GM06990 (cell line): ENCODE measurements at regions not wholly inside any gene's neighbourhood (a gene's known extent, or its start where the extent isn't known, plus 50 kb on each side); places are given as distances from the start of the nearest gene placed in this dataset.

Source experiments
- DNase-seq: peaks from one replicate; pipeline ENCODE4 v3.0.0-alpha.2; 2011; ENCODE audit not compliant: insufficient read length; ENCODE audit errors: extremely low read depth
- H3K27me3 ChIP-seq: replicated peaks from 2 replicates; pipeline ENCODE4 v1.6.0; 2011; ENCODE audit warnings: low read length; ENCODE audit not compliant: control insufficient read depth, insufficient read depth
- H3K36me3 ChIP-seq: 2 replicates; pipeline ENCODE4 v1.5.1; 2011; ENCODE audit warnings: low read length; ENCODE audit not compliant: control insufficient read depth, insufficient read depth
- H3K4me3 ChIP-seq: replicated peaks from 2 replicates; pipeline ENCODE4 v1.5.1; 2011; ENCODE audit warnings: low read depth, mild to moderate bottlenecking, control low read depth, low read length
- CTCF ChIP-seq: IDR thresholded peaks from 2 replicates; pipeline ENCODE4 v1.5.1; 2011; ENCODE audit warnings: low read length, control low read depth, mild to moderate bottlenecking, inconsistent platforms; ENCODE audit not compliant: insufficient read depth, poor library complexity, severe bottlenecking

GRCh38 chrX:117768861-117769604 lies 347.6 kb downstream of the KLHL13 start:
- Histone ChIP-seq H3K36me3 (no peaks in the 10 kb centered on the region), H3K27me3 (no peaks in the 10 kb centered on the region), H3K4me3 (no peak overlapping the region)
- no peak for DNase-seq
- TF ChIP-seq CTCF, result no peak

GRCh38 chrX:117765211-117765610 lies 351.4 kb downstream of the KLHL13 start:
- DNase-seq, result no peak
- H3K4me3 ChIP-seq, result no peak overlapping the region
- H3K27me3 ChIP-seq, result no peaks in the 10 kb centered on the region
- no peaks in the 10 kb centered on the region for H3K36me3 ChIP-seq
- no peak for TF ChIP-seq CTCF

DNA sequence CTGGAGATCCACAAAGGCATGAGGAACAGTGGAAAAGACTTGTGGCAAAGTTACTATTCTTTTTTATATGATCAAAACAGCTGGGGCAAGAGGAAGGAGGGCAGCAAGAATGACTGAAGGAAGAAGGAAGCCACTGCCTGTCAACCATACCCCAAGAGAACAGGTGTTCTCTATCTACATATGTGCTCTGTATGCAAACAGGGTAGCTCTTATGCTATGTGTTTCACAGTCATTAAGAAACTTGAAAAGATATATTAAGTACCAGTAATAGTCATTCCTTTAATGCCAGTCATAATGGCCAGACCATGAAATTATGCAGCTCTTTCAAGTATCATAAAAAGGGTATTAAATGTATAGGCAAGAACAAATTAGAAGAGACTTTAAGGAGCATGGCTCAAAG lies 363.9 kb downstream of the KLHL13 start:
- H3K27me3 ChIP-seq, result no peaks in the 10 kb centered on the region
- no peak overlapping the region for H3K4me3 ChIP-seq
- no peak for TF ChIP-seq CTCF
- no peaks in the 10 kb centered on the region for H3K36me3 ChIP-seq
- peak; percentile 42 for DNase-seq

DNA sequence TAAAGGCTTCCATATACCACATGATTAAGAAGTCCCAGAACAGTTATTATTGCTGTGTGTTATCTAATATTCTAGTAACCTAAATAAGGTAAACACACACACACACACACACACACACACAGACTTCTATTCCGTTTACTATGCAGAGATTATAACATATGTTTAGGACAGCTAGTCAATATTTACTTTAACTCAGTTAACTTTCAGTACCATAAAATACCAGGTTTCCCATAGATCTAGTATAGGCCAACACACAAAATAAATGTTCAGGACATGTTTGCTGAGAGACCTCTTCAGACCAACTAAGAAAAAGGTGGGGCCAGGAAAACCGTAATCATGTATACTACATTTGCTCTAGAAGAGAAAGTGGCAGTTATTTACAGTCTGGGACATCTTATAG lies 365.5 kb downstream of the KLHL13 start:
- no peaks in the 10 kb centered on the region for H3K36me3 ChIP-seq
- no peak overlapping the region for H3K4me3 ChIP-seq
- TF ChIP-seq CTCF, result no peak
- no peaks in the 10 kb centered on the region for H3K27me3 ChIP-seq
- DNase-seq, result no peak

GRCh38 chrX:117744958-117745357 lies 371.7 kb downstream of the KLHL13 start:
- no peaks in the 10 kb centered on the region for H3K36me3 ChIP-seq
- no peak overlapping the region for H3K4me3 ChIP-seq
- H3K27me3 ChIP-seq, result no peaks in the 10 kb centered on the region
- no peak for DNase-seq
- no peak for TF ChIP-seq CTCF
